Immature natural killer cell (primary cell): ENCODE measurements at regions not wholly inside any gene's neighbourhood (a gene's known extent, or its start where the extent isn't known, plus 50 kb on each side); places are given as distances from the start of the nearest gene placed in this dataset.
A peak's percentile ranks its signal among the peaks of the same experiment; 100 is the strongest.
"Not testable (repeated sequence)": the region's sequence is repeated elsewhere in the genome, so short reads cannot be mapped to it uniquely, and the experiment has no call there.

ENCODE experiments used
- DNase-seq, 3 donors: peaks; one replicate each; pipeline ENCODE4 v3.0.0; 2022; ENCODE audit warnings: mixed read lengths in 1 of 3
- H3K27ac Mint-ChIP-seq, 6 donors: one replicate each; pipeline ENCODE4 v1.8.0; 2020; ENCODE audit warnings: mixed read lengths in 6 of 6, mild to moderate bottlenecking in 5 of 6, inconsistent platforms in 4 of 6, moderate library complexity in 3 of 6
- H3K27me3 Mint-ChIP-seq, 3 donors: one replicate each; pipeline ENCODE4 v1.8.0; 2020 to 2021; ENCODE audit warnings: low read depth in 3 of 3, mild to moderate bottlenecking in 3 of 3, mixed read lengths in 3 of 3, moderate library complexity in 3 of 3, inconsistent platforms in 1 of 3
- H3K36me3 Mint-ChIP-seq, 3 donors: one replicate each; pipeline ENCODE4 v1.8.0; 2020; ENCODE audit warnings: mixed read lengths in 3 of 3, inconsistent platforms in 2 of 3, mild to moderate bottlenecking in 2 of 3
- H3K4me1 Mint-ChIP-seq, 2 donors: one replicate each; pipeline ENCODE4 v1.8.0; 2020; ENCODE audit warnings: inconsistent platforms in 2 of 2, mild to moderate bottlenecking in 2 of 2, mixed read lengths in 2 of 2, moderate library complexity in 1 of 2
- H3K4me3 Mint-ChIP-seq, 5 donors: one replicate each; pipeline ENCODE4 v1.8.0; 2020; ENCODE audit warnings: mild to moderate bottlenecking in 5 of 5, mixed read lengths in 5 of 5, inconsistent platforms in 3 of 5, moderate library complexity in 3 of 5
- H3K9me3 Mint-ChIP-seq, 6 donors: one replicate each; pipeline ENCODE4 v1.8.0; 2020; ENCODE audit warnings: mild to moderate bottlenecking in 6 of 6, mixed read lengths in 6 of 6, inconsistent platforms in 4 of 6, moderate library complexity in 3 of 6

GRCh38 chr1:228611707-228612106 lies 123.6 kb upstream of the RHOU start:
- not testable (repeated sequence) for H3K4me1 Mint-ChIP-seq, H3K27ac Mint-ChIP-seq, H3K36me3 Mint-ChIP-seq, H3K4me3 Mint-ChIP-seq, H3K9me3 Mint-ChIP-seq, DNase-seq, H3K27me3 Mint-ChIP-seq

GRCh38 chr1:228622002-228622716 lies 113.1 kb upstream of the RHOU start:
- H3K9me3 Mint-ChIP-seq, H3K36me3 Mint-ChIP-seq, DNase-seq, H3K27me3 Mint-ChIP-seq, H3K4me1 Mint-ChIP-seq: not testable (repeated sequence)
- Mint-ChIP-seq H3K4me3 (peak overlapping the region; percentile 64 to 87 (median 72)), H3K27ac (peak overlapping the region in 1 of 6 donors; percentile 44)

GRCh38 chr1:228626481-228626880 lies 108.8 kb upstream of the RHOU start:
- not testable (repeated sequence) for H3K9me3 Mint-ChIP-seq, H3K4me3 Mint-ChIP-seq, H3K36me3 Mint-ChIP-seq, H3K4me1 Mint-ChIP-seq, H3K27ac Mint-ChIP-seq, H3K27me3 Mint-ChIP-seq, DNase-seq

- H3K9me3 Mint-ChIP-seq, H3K27me3 Mint-ChIP-seq, DNase-seq, H3K27ac Mint-ChIP-seq, H3K36me3 Mint-ChIP-seq, H3K4me3 Mint-ChIP-seq, H3K4me1 Mint-ChIP-seq: not testable (repeated sequence)
Measured at GRCh38 chr1:228632858-228633257, 102.4 kb upstream of the RHOU start.

- H3K9me3 Mint-ChIP-seq, H3K27ac Mint-ChIP-seq, H3K27me3 Mint-ChIP-seq, H3K4me1 Mint-ChIP-seq, H3K36me3 Mint-ChIP-seq, H3K4me3 Mint-ChIP-seq: not testable (repeated sequence)
- DNase-seq, result peak in 2 of 3 donors; percentile 33
Measured at GRCh38 chr1:228635304-228635703, 100.0 kb upstream of the RHOU start.

- not testable (repeated sequence) for DNase-seq, H3K36me3 Mint-ChIP-seq, H3K4me3 Mint-ChIP-seq, H3K4me1 Mint-ChIP-seq, H3K27me3 Mint-ChIP-seq, H3K27ac Mint-ChIP-seq, H3K9me3 Mint-ChIP-seq
Measured at GRCh38 chr1:228637529-228637928, 97.8 kb upstream of the RHOU start.

GRCh38 chr1:228646717-228647522 lies 88.4 kb upstream of the RHOU start:
- Mint-ChIP-seq H3K27ac (peak overlapping the region in 4 of 6 donors; percentile 8 to 79 (median 42)), H3K4me3 (peak overlapping the region; percentile 84 to 98 (median 88)), H3K9me3 (peaks cover 0 to 7% (median 0%) of the 10 kb centered on the region in 6 donors), H3K36me3 (peaks cover 0 to under 1% (median 0%) of the 10 kb centered on the region in 3 donors), H3K27me3 (peaks cover 36 to 43% (median 40%) of the 10 kb centered on the region in 3 donors), H3K4me1 (peaks cover 27 to 31% of the 10 kb centered on the region in 2 donors)
- peak; percentile 12 to 41 (median 28) for DNase-seq

- Mint-ChIP-seq H3K27me3 (peaks cover 41 to 48% (median 45%) of the 10 kb centered on the region in 3 donors), H3K4me3 (peak overlapping the region; percentile 84 to 98 (median 88)), H3K4me1 (peaks cover 27 to 31% of the 10 kb centered on the region in 2 donors), H3K36me3 (peaks cover 0 to 4% (median 3%) of the 10 kb centered on the region in 3 donors), H3K27ac (peak overlapping the region in 3 of 6 donors; percentile 38 to 60 (median 51)), H3K9me3 (peaks cover 0 to 7% (median 0%) of the 10 kb centered on the region in 6 donors)
- peak; percentile 13 to 39 (median 21) for DNase-seq
Measured at GRCh38 chr1:228647523-228648444, 87.5 kb upstream of the RHOU start.

GRCh38 chr1:228648647-228649383 lies 86.5 kb upstream of the RHOU start:
- peaks cover 44 to 50% (median 50%) of the 10 kb centered on the region in 3 donors for H3K27me3 Mint-ChIP-seq
- H3K9me3 Mint-ChIP-seq, result peaks cover 0 to 7% (median 0%) of the 10 kb centered on the region in 6 donors
- H3K4me1 Mint-ChIP-seq, result peaks cover 27 to 31% of the 10 kb centered on the region in 2 donors
- no peak for DNase-seq
- peak overlapping the region; percentile 84 to 98 (median 88) for H3K4me3 Mint-ChIP-seq
- H3K36me3 Mint-ChIP-seq, result peaks cover 0 to 4% (median 3%) of the 10 kb centered on the region in 3 donors
- H3K27ac Mint-ChIP-seq, result no peak overlapping the region

- Mint-ChIP-seq H3K9me3 (peaks cover 0 to 7% (median 0%) of the 10 kb centered on the region in 6 donors), H3K4me1 (peaks cover 27 to 31% of the 10 kb centered on the region in 2 donors), H3K4me3 (no peak overlapping the region), H3K36me3 (peaks cover 0 to 4% (median 3%) of the 10 kb centered on the region in 3 donors), H3K27me3 (peaks cover 44 to 53% (median 52%) of the 10 kb centered on the region in 3 donors), H3K27ac (no peak overlapping the region)
- DNase-seq, result no peak
Measured at GRCh38 chr1:228650141-228650540, 85.1 kb upstream of the RHOU start.

- Mint-ChIP-seq H3K27ac (no peak overlapping the region), H3K9me3 (peaks cover 0 to 7% (median 0%) of the 10 kb centered on the region in 6 donors), H3K27me3 (peaks cover 44 to 57% (median 52%) of the 10 kb centered on the region in 3 donors), H3K36me3 (peaks cover 0 to 4% (median 3%) of the 10 kb centered on the region in 3 donors), H3K4me3 (no peak overlapping the region), H3K4me1 (peaks cover 27 to 31% of the 10 kb centered on the region in 2 donors)
- DNase-seq, result no peak
Measured at GRCh38 chr1:228650946-228651345, 84.3 kb upstream of the RHOU start.

- Mint-ChIP-seq H3K9me3 (peaks cover 0 to 7% (median 0%) of the 10 kb centered on the region in 6 donors), H3K27me3 (peaks cover 38 to 50% (median 45%) of the 10 kb centered on the region in 3 donors), H3K27ac (no peak overlapping the region), H3K4me3 (no peak overlapping the region), H3K36me3 (peaks cover 0 to 4% (median 3%) of the 10 kb centered on the region in 3 donors), H3K4me1 (peaks cover 21 to 23% of the 10 kb centered on the region in 2 donors)
- no peak for DNase-seq
Measured at GRCh38 chr1:228652116-228652515, 83.2 kb upstream of the RHOU start.

GRCh38 chr1:228653057-228653456 lies 82.2 kb upstream of the RHOU start:
- DNase-seq, H3K4me3 Mint-ChIP-seq, H3K27ac Mint-ChIP-seq, H3K9me3 Mint-ChIP-seq, H3K36me3 Mint-ChIP-seq: not testable (repeated sequence)
- H3K27me3 Mint-ChIP-seq, result peaks cover 32 to 42% (median 36%) of the 10 kb centered on the region in 3 donors
- peaks cover 11 to 14% of the 10 kb centered on the region in 2 donors for H3K4me1 Mint-ChIP-seq
